ENCODE measurements at regions not wholly inside any gene's neighbourhood (a gene's known extent, or its start where the extent isn't known, plus 50 kb on each side); places are given as distances from the start of the nearest gene placed in this dataset.

DNA sequence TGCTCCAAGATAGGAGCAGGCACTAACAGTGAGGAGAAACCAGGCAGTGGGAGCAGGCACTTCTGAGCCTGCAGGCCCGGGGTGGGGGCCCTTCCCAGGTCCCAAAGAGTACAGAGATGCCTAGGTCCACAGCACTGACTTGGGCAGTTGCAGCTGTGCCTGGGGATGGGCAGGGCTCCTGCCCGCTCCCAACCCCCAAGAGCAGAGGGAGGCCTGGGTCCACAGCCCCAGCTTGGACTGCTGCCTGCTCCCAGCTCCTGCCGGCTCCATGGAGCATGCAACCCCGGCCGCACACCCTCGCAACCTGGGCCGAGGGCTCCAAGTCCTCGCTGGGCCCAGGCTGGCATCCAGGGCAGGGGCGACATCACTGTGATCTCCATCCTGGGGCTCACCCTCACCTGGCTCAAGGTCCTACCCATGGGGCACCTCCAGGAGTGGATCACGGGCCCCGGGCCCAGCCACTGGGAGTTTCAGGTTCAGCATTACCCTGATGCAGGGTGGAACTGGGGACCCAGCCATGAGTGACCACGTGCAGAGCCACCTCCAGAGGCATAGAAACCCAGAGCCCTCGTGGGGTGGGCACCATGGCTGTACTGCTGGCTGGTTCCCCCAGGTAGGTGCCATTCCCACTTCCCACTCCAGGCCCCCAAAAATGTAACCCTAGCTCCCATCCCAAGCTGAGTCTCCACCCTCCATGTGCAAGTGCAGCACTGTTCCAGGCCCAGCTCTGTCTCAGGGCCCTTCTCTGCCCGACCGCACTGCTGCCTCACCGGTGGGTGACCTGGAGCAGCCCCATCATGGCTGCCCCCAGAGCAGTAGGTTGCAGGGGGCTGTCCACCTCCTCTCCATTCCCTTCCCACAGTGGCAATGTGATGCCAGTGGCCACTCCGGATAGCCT lies 325.6 kb downstream of the NR4A2 start:
- Mint-ChIP-seq H3K9me3 (ENCODE audit: low read depth) (peaks cover 16% of the 10 kb centered on the region), H3K36me3 (ENCODE audit: insufficient read depth) (peaks cover 11% of the 10 kb centered on the region), H3K27me3 (no peaks in the 10 kb centered on the region), H3K4me1 (ENCODE audit: low read depth) (peaks cover 4% of the 10 kb centered on the region), H3K27ac (no peak overlapping the region), H3K4me3 (ENCODE audit: low read depth) (no peak overlapping the region)
- DNase-seq (ENCODE audit: low spot score, unreplicated experiment): no peak
- TF ChIP-seq, protein P1, sequence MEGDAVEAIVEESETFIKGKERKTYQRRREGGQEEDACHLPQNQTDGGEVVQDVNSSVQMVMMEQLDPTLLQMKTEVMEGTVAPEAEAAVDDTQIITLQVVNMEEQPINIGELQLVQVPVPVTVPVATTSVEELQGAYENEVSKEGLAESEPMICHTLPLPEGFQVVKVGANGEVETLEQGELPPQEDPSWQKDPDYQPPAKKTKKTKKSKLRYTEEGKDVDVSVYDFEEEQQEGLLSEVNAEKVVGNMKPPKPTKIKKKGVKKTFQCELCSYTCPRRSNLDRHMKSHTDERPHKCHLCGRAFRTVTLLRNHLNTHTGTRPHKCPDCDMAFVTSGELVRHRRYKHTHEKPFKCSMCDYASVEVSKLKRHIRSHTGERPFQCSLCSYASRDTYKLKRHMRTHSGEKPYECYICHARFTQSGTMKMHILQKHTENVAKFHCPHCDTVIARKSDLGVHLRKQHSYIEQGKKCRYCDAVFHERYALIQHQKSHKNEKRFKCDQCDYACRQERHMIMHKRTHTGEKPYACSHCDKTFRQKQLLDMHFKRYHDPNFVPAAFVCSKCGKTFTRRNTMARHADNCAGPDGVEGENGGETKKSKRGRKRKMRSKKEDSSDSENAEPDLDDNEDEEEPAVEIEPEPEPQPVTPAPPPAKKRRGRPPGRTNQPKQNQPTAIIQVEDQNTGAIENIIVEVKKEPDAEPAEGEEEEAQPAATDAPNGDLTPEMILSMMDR (IDR thresholded peaks at IDR 0.05; ENCODE audit: unreplicated experiment): no peak

DNA sequence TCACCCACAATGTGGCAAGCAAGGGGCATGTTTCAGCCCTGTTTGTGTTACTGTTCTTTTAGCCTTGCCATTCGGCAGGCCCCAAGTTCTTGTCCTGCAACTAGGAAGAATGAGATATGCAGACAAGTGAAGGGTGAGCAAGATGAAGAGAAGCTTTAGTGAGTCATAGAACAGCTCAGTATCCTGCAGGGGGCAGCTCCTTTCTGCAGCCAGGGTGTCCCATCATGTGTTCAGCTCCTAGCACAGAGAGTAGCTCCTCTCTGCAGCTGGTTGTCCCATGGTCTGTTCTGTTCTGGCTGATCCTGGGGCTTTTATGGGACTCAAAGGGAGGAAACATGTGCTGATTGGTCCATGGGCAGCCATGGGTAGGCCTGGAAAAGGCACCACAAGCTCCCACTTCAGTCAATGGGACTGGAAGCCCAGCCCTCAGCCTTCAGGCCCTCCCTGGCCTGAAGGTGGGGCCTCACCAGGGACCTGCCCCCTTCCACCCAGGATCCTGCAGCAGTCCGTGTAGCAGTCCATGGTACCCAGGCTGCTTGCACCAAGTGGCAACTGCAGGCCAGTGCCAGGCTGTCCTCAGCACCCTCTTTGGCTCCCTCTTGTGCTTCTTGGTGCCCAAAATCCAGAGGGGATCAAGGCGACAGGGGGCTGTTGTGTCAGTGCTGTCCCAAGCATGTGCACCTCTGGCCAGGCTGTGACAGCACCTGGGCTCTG lies 326.4 kb downstream of the NR4A2 start:
- DNase-seq (ENCODE audit: low spot score, unreplicated experiment): no peak

DNA sequence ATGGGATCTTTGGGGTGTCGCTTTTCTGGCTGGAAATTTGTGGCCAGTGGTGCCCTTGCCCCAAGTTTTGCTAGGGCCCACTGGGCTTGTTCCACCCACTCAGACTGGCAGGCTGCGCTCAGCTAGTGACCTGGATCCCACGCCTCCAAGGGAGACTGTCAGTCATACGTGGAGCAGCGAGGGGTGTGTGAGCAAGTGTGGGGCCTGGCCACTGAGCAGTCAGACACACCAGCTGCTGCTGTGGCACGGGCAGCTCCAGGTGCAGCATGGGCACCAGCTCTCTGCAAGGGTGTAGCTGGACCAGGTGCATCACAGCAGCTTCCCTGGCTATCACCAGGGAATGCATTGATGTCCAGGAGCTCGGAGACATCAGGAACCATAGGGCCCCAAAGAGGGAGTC lies 327.0 kb downstream of the NR4A2 start:
- no peaks in the 10 kb centered on the region for H3K27me3 Mint-ChIP-seq
- no peak for DNase-seq (ENCODE audit: low spot score, unreplicated experiment)
- peaks cover 4% of the 10 kb centered on the region for H3K4me1 Mint-ChIP-seq (ENCODE audit: low read depth)
- TF ChIP-seq, protein P1 (IDR thresholded peaks at IDR 0.05; ENCODE audit: unreplicated experiment): no peak
- peaks cover 9% of the 10 kb centered on the region for H3K9me3 Mint-ChIP-seq (ENCODE audit: low read depth)
- H3K36me3 Mint-ChIP-seq (ENCODE audit: insufficient read depth): peaks cover 7% of the 10 kb centered on the region
- no peak overlapping the region for H3K27ac Mint-ChIP-seq
- no peak overlapping the region for H3K4me3 Mint-ChIP-seq (ENCODE audit: low read depth)

More for the DNA sequence above, 326.4 kb downstream of the NR4A2 start:
- H3K27ac Mint-ChIP-seq: no peak overlapping the region
- H3K9me3 Mint-ChIP-seq (ENCODE audit: low read depth): peaks cover 12% of the 10 kb centered on the region
- TF ChIP-seq, protein P1 (IDR thresholded peaks at IDR 0.05; ENCODE audit: unreplicated experiment): no peak
- H3K4me3 Mint-ChIP-seq (ENCODE audit: low read depth): no peak overlapping the region
- peaks cover 4% of the 10 kb centered on the region for H3K4me1 Mint-ChIP-seq (ENCODE audit: low read depth)
- H3K36me3 Mint-ChIP-seq (ENCODE audit: insufficient read depth): peaks cover 8% of the 10 kb centered on the region
- no peaks in the 10 kb centered on the region for H3K27me3 Mint-ChIP-seq

DNA sequence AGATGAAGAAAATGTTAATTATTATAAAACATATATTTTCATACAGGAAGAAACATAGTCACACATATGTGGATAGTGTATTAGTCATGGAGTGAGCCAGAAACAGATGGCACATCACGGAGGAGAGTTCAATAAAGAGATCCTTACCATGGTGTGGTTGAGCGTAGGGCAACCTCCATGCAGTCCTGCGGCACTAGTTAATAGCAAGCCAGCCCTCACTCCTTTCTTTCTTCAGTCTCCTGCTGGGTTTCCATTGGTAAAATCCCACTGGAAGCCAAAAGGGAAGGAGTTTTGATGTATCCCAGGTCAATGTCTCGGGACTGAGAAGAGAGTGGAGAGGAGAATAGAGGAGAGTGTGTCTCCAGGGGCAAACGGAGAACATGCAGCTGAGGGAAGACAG lies 328.1 kb downstream of the NR4A2 start:
- H3K27ac Mint-ChIP-seq: no peak overlapping the region
- peaks cover 4% of the 10 kb centered on the region for H3K4me1 Mint-ChIP-seq (ENCODE audit: low read depth)
- peaks cover 2% of the 10 kb centered on the region for H3K9me3 Mint-ChIP-seq (ENCODE audit: low read depth)
- H3K4me3 Mint-ChIP-seq (ENCODE audit: low read depth): no peak overlapping the region
- H3K36me3 Mint-ChIP-seq (ENCODE audit: insufficient read depth): peaks cover 2% of the 10 kb centered on the region
- no peak for DNase-seq (ENCODE audit: low spot score, unreplicated experiment)
- no peaks in the 10 kb centered on the region for H3K27me3 Mint-ChIP-seq
- TF ChIP-seq, protein P1 (IDR thresholded peaks at IDR 0.05; ENCODE audit: unreplicated experiment): no peak

DNA sequence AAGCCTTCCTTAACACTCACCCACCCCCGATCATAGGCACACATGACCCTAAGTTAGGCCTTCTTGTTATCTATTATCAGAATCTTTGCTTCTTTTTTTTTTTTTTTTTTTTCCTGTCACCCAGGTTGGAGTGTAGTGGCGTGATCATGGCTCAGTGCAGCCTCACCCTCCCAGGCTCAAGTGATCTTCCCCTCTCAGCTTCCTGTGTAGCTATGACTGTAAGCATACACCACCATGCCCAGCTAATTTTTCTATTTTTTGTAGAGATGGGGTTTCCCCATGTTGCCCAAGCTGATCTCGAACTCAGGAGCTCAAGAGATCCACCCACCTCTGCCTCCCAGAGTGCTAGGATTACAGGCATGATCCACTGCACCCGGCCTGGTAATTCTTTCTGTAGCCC lies 328.7 kb downstream of the NR4A2 start:
- Mint-ChIP-seq H3K27me3 (no peaks in the 10 kb centered on the region), H3K4me3 (ENCODE audit: low read depth) (no peak overlapping the region), H3K36me3 (ENCODE audit: insufficient read depth) (peaks cover under 1% of the 10 kb centered on the region), H3K9me3 (ENCODE audit: low read depth) (no peaks in the 10 kb centered on the region), H3K4me1 (ENCODE audit: low read depth) (peaks cover 4% of the 10 kb centered on the region), H3K27ac (no peak overlapping the region)
- no peak for DNase-seq (ENCODE audit: low spot score, unreplicated experiment)
- TF ChIP-seq, protein P1 (IDR thresholded peaks at IDR 0.05; ENCODE audit: unreplicated experiment): no peak

Measured in progenitor cell of endocrine pancreas (in vitro differentiated cells).